Stimulated activated CD8-positive, alpha-beta memory T cell treated with anti-CD3 and anti-CD28 coated beads, Interleukin-7, amount 100 ng/mL, for 48 hours (primary cell): ENCODE measurements at regions not wholly inside any gene's neighbourhood (a gene's known extent, or its start where the extent isn't known, plus 50 kb on each side); places are given as distances from the start of the nearest gene placed in this dataset.
"Not testable (repeated sequence)": the region's sequence is repeated elsewhere in the genome, so short reads cannot be mapped to it uniquely, and the experiment has no call there.

Experiments
- DNase-seq, 2 donors: peaks; one replicate each; pipeline ENCODE4 v3.0.0-alpha.2; 2020; ENCODE audit warnings: low read depth in 1 of 2; ENCODE audit errors: extremely low read depth in 1 of 2

GRCh38 chr1:8230292-8230621 is 87.7 kb upstream of the SLC45A1 start:
- no peak for DNase-seq

GRCh38 chr1:8228253-8228652 is 89.7 kb upstream of the SLC45A1 start:
- no peak for DNase-seq

GRCh38 chr1:8227674-8228073 is 90.2 kb upstream of the SLC45A1 start:
- not testable (repeated sequence) for DNase-seq

DNA sequence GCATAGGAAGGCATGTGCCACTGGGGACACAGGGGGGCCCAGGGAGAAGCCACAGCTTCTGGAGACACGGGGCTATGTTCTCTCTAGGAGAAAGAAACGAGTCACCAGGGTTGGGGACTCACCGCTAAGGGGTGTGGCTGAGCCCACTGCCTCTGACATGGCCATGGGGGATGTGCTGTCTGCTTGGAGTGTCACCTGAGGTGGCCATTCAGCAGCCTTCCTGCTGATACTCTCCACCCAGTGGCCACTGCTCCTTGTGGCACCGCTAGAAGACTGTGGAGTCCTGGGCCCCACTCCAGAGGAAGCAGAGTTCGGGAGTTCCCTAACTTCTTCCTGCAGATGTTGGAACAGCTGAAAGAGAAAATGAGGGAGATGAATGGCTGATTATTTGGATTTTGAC is 91.2 kb upstream of the SLC45A1 start:
- DNase-seq, result no peak

DNA sequence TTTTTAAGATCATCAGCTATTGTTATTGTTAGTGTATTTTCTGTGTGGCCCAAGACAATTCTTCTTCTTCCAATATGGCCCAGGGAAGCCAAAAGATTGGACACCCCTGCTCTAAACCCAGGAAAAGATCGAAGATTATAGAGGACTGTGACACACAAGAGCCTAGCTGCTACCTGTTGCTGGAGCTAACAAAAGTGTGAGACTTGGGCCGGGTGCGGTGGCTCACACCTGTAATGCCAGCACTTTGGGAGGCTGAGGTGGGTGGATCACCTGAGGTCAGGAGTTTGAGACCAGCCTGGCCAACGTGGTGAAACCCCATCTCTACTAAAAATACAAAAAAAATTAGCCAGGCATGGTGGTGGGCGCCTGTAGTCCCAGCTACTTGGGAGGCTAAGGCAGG is 91.9 kb upstream of the SLC45A1 start:
- DNase-seq, result not testable (repeated sequence)

GRCh38 chr1:8223526-8223925 is 94.4 kb upstream of the SLC45A1 start:
- DNase-seq, result no peak

DNA sequence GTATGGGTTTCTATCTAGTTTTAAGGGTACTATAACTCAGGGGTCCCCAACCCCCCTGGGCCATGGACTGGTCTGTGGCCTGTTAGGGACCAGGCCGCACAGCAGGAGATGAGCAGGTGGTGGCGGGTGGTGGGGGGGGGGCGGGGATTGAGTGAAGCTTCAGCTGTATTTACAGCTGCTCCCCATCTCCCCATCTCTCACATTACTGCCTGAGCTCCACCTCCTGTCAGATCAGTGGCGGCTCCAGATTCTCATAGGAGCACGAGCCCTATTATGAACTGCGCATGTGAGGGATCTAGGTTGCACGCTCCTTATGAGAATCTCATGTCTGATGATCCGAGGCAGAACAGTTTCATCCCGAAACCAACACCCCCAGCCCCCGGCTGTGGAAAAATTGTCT is 95.1 kb upstream of the SLC45A1 start:
- no peak for DNase-seq

DNA sequence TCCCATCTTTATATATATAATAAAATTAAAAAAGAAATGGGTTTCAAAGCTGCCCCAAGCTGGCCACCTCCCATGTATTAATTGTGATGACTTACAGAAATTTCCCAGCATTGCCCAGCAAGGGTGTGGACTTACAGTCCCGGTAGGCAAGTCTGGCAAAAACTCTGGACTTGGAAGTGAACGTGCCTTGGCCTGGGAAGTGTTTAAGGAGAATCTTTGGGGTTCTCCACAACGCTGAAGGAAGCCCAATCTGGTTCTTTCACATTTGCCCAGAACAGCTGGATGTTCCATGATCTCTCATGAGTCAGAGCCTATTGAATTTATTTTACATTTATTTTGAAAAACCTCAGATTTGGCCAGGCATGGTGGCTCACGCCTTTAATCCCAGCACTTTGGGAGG is 98.4 kb upstream of the SLC45A1 start:
- DNase-seq, result no peak

DNA sequence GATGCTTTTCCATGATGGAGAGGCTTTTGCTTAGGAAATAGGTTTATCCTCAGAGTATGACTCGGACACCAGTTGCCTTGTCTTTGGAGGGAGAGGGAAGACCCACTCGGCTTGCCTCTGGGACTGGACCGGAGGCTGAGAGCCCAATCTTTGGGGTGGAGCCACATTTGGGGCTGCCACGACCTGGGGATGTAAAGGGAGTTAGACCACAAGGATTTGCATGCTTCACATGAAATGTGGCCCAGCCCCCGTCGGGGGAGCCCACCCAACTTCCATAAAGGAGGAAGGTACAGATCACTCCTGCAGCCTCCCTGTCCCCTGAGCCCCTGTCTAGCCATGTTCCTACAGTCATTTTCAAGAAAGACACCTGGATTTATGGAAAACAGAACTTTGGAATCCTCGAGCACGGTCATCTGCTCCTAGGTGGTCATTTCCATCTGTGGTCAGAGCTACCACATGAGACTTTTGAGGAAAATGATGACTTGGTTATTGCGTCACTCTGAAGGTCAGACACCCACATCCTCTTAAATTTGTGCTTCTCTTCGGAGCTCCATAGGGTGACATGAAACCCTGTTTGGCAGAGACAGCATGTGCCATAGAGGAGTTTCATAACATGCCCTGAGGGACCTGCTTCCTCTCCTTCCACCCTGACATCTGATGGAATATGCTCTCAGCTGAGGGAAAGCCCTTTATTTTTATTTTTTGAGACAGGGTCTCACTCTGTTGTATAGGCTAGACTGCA is 99.4 kb upstream of the SLC45A1 start:
- DNase-seq, result no peak

DNA sequence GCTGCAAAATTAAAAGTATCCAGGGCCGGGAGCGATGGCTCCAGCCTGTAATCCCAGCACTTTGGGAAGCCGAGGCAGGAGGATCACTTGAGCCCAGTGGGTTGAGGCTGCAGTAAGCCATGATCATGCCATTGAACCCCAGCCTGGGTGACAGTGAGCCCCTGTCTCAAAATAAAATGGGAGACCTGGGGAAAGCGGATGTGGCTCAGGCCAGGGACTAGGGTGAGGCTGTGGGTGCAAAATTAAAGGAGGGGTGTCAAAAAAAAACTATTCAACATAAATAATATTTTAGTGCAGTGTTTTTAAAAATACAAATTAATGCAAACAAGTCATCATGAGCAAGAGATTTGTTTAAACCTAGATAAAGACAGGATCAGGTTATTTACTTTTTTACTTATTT is 100.1 kb upstream of the SLC45A1 start:
- DNase-seq, result no peak

DNA sequence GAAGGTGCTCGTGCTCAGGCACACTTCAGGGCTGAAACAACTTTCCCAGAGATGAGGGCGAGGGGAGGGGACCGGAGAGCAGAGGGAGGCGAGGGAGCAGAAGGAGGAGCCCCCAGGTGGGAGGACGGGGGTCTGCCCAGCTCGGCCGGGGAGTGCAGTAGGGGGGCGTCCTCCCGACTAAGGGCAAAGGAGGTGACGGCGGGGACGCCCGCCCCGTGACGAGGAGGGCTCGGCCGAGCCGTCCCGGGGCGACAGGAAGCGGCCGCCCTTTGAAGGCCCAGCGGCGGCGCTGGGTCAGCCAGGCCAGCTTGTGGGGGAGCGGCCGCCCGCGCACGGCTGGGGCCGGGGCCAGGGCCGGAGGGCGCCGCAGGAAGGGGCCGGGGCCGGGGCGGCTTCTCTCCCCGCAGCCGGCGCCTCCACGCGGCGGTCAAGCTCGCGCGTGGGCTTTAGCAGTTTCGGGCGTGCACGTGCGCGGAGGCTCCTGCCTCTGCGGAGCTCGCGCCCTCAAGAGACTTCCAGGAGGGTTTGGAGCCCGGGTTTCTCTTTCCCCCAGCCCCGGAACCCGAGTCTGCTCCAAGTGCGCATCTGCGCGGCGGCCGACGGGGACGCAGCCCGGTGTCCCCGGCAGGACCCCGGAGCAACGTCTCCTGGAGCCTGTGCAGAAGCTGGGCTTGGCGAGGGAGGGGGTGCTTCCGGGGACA is 100.8 kb upstream of the SLC45A1 start:
- no peak for DNase-seq

GRCh38 chr1:8216005-8216404 is 101.9 kb upstream of the SLC45A1 start:
- DNase-seq, result no peak

DNA sequence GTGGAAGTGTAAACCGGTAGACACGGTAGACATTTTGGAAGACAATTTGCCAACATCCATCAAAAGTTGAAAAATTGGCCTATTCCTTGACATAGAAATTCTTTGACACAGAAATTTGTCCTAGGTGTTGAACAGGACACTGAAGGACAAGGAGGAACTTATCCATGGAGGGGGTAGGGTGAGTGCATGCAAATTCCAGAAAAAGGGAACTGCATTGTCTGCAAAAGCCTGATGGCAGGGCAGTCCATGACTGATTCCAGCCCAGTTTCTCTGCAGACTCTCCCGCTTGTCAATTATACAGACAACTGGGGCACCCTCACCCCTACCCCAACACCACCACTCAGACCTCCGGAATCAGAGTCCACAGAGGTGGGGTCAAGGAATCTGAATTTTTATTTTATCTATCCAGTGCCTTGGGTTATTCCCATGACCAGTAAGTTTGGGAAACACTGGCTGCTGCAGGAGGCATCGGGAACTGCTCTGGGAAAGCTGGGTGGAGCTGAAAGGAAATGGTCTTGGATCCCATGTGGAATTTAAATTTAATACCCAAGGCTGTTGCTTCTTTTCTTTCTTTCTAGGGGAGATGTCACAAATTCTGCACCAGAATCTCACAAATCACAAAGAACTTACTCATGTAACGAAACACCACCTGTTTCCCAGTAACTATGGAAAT is 103.3 kb upstream of the SLC45A1 start:
- no peak for DNase-seq

GRCh38 chr1:8213676-8214075 is 104.2 kb upstream of the SLC45A1 start:
- no peak for DNase-seq

DNA sequence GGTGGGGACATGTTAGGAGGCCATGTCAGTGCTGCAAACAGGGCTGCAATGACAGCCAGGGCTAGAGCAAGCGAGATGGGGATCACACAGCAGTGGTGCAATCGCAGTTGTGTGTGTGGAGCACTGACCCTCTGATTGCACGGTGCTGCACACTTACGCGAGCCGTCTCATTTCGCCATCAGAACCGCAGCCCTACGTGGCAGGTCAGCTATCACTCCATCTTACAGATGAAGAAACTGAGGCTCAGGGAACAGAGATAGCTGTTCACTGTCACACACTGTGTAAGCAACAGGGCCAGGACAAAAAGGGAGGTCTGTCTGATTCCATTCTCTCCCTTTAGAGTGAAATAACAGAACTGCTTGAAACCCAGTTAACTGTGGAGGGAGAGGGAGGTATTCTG is 104.8 kb upstream of the SLC45A1 start:
- DNase-seq, result no peak

DNA sequence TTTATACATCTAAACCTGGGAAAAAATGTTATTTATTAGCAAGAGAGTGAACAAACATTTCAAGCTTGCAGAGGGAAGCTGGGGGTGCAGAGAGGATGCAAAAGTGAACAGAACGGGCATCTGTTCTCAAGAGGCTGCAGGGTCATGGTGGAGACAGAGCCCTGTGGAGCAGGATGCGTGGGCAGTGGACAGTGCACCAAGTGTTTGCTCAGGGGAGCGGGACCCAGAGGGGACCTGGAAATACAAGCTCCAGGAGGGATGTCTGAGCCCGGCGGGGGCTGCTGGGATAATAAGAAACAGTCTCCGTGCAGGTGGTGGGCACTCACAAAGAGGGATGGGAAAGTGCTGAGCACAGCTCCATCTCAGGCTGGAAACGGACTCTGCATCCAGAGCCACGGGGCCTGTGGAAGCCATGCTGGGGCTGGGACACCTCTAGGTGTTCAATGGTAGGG is 105.3 kb upstream of the SLC45A1 start:
- DNase-seq, result no peak

GRCh38 chr1:8211883-8212579 is 105.9 kb upstream of the SLC45A1 start:
- no peak for DNase-seq

GRCh38 chr1:8211251-8211882 is 106.5 kb upstream of the SLC45A1 start:
- DNase-seq, result no peak

- no peak for DNase-seq
Observed at GRCh38 chr1:8207202-8207601, 110.7 kb upstream of the SLC45A1 start.

GRCh38 chr1:8206391-8206790 is 111.5 kb upstream of the SLC45A1 start:
- no peak for DNase-seq

GRCh38 chr1:8205771-8206170 is 112.1 kb upstream of the SLC45A1 start:
- no peak for DNase-seq
